DOHH2 (cell line): ENCODE measurements at regions not wholly inside any gene's neighbourhood (a gene's known extent, or its start where the extent isn't known, plus 50 kb on each side); places are given as distances from the start of the nearest gene placed in this dataset.

ENCODE experiments used
- CTCF ChIP-seq: fragments of 200-600 bp; sonication (generic); IDR thresholded peaks from one replicate; pipeline ENCODE4 v1.5.1; 2014; ENCODE audit warnings: antibody characterized with exemption, mild to moderate bottlenecking, low read depth, low read length; ENCODE audit not compliant: poor library complexity, severe bottlenecking
- EZH2phosphoT487 ChIP-seq: fragments of 200-600 bp; sonication (generic); IDR thresholded peaks from 2 replicates; pipeline ENCODE4 v1.6.1; 2017; ENCODE audit warnings: borderline replicate concordance, mild to moderate bottlenecking, antibody characterized with exemption, low read length, moderate library complexity, mixed read lengths

GRCh38 chr6:95408111-95408510, 169.2 kb upstream of the MANEA start:
- TF ChIP-seq CTCF = no peak
- TF ChIP-seq EZH2phosphoT487 = no peak
